Stomach (tissue), 4 donors: ENCODE measurements at regions not wholly inside any gene's neighbourhood (a gene's known extent, or its start where the extent isn't known, plus 50 kb on each side); places are given as distances from the start of the nearest gene placed in this dataset.

Experiments used
- EP300 ChIP-seq: sonication (generic); formaldehyde crosslinking; IDR thresholded peaks from one replicate; pipeline ENCODE4 v1.6.1; 2017; ENCODE audit warnings: antibody characterized with exemption
- TF ChIP-seq, protein P1 (sequence below), 7 experiments: fragments of 450-650 bp in 4 of 7; fragments of 200-600 bp in 3 of 7; sonication (generic) in 3 of 7; IDR thresholded peaks; one replicate each; pipeline ENCODE4 v1.5.1; 2016 to 2019; ENCODE audit warnings: antibody characterized with exemption in 7 of 7, control low read depth in 2 of 7, mild to moderate bottlenecking in 1 of 7

DNA sequence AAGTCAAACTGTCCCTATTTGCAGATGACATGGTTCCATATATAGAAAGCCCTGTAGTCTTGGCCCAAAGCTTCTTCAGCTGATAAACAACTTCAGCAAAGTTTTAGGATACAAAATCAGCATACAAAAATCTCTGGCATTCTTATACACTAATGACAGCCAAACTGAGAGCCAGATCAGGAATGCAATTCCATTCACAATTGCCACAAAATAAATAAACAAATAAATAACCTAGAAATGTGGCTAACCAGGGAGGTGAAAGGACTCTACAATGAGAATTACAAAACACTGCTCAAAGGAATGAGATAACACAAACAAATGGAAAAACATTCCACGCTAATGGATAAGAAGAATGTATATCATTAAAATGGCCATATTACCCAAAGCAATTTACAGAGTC lies 52.9 kb upstream of the CXCL8 start:
- TF ChIP-seq, protein P1, sequence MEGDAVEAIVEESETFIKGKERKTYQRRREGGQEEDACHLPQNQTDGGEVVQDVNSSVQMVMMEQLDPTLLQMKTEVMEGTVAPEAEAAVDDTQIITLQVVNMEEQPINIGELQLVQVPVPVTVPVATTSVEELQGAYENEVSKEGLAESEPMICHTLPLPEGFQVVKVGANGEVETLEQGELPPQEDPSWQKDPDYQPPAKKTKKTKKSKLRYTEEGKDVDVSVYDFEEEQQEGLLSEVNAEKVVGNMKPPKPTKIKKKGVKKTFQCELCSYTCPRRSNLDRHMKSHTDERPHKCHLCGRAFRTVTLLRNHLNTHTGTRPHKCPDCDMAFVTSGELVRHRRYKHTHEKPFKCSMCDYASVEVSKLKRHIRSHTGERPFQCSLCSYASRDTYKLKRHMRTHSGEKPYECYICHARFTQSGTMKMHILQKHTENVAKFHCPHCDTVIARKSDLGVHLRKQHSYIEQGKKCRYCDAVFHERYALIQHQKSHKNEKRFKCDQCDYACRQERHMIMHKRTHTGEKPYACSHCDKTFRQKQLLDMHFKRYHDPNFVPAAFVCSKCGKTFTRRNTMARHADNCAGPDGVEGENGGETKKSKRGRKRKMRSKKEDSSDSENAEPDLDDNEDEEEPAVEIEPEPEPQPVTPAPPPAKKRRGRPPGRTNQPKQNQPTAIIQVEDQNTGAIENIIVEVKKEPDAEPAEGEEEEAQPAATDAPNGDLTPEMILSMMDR (IDR thresholded peaks at IDR 0.05), result no peak
- no peak for TF ChIP-seq EP300
